ENCODE measurements at regions not wholly inside any gene's neighbourhood (a gene's known extent, or its start where the extent isn't known, plus 50 kb on each side); places are given as distances from the start of the nearest gene placed in this dataset.

GRCh38 chr4:14035076-14035475 is 407.6 kb upstream of the BOD1L1 start:
- DNase-seq (ENCODE audit: low read depth in 2 of 2), result no peak

- DNase-seq (ENCODE audit: low read depth in 2 of 2), result no peak
These were observed 415.7 kb upstream of the BOD1L1 start for GRCh38 chr4:14043203-14043602.

- no peak for DNase-seq (ENCODE audit: low read depth in 2 of 2)
These were observed 419.1 kb upstream of the BOD1L1 start for GRCh38 chr4:14046642-14047041.

- no peak for DNase-seq (ENCODE audit: low read depth in 2 of 2)
These were observed 420.3 kb upstream of the BOD1L1 start for GRCh38 chr4:14047840-14048239.

GRCh38 chr4:14049946-14050345 is 422.4 kb upstream of the BOD1L1 start:
- DNase-seq (ENCODE audit: low read depth in 2 of 2), result no peak

- DNase-seq (ENCODE audit: low read depth in 2 of 2), result no peak
These were observed 425.8 kb upstream of the BOD1L1 start for GRCh38 chr4:14053291-14053690.

- no peak for DNase-seq (ENCODE audit: low read depth in 2 of 2)
These were observed 426.9 kb upstream of the BOD1L1 start for GRCh38 chr4:14054391-14054790.

- DNase-seq (ENCODE audit: low read depth in 2 of 2), result no peak
These were observed 431.5 kb upstream of the BOD1L1 start for GRCh38 chr4:14059006-14059405.

GRCh38 chr4:14064984-14065383 is 437.5 kb upstream of the BOD1L1 start:
- no peak for DNase-seq (ENCODE audit: low read depth in 2 of 2)

- DNase-seq (ENCODE audit: low read depth in 2 of 2), result no peak
These were observed 437.9 kb upstream of the BOD1L1 start for GRCh38 chr4:14065406-14065805.

GRCh38 chr4:14066979-14067378 is 439.5 kb upstream of the BOD1L1 start:
- no peak for DNase-seq (ENCODE audit: low read depth in 2 of 2)

GRCh38 chr4:14069886-14070285 is 442.4 kb upstream of the BOD1L1 start:
- no peak for DNase-seq (ENCODE audit: low read depth in 2 of 2)

- no peak for DNase-seq (ENCODE audit: low read depth in 2 of 2)
These were observed 442.9 kb upstream of the BOD1L1 start for GRCh38 chr4:14070289-14070880.

GRCh38 chr4:14072506-14072905 is 445.0 kb upstream of the BOD1L1 start:
- DNase-seq (ENCODE audit: low read depth in 2 of 2), result no peak

GRCh38 chr4:14076776-14077175 is 449.3 kb upstream of the BOD1L1 start:
- no peak for DNase-seq (ENCODE audit: low read depth in 2 of 2)

GRCh38 chr4:14078326-14078725 is 450.8 kb upstream of the BOD1L1 start:
- DNase-seq (ENCODE audit: low read depth in 2 of 2), result no peak

GRCh38 chr4:14079601-14080000 is 452.1 kb upstream of the BOD1L1 start:
- no peak for DNase-seq (ENCODE audit: low read depth in 2 of 2)

- DNase-seq (ENCODE audit: low read depth in 2 of 2), result no peak
These were observed 455.6 kb upstream of the BOD1L1 start for GRCh38 chr4:14083150-14083549.

- DNase-seq (ENCODE audit: low read depth in 2 of 2), result no peak
These were observed 457.1 kb upstream of the BOD1L1 start for GRCh38 chr4:14084598-14084997.

- DNase-seq (ENCODE audit: low read depth in 2 of 2), result no peak
These were observed 459.9 kb upstream of the BOD1L1 start for GRCh38 chr4:14087459-14087858.

GRCh38 chr4:14087921-14088320 is 460.4 kb upstream of the BOD1L1 start:
- no peak for DNase-seq (ENCODE audit: low read depth in 2 of 2)

GRCh38 chr4:14091531-14091930 is 464.0 kb upstream of the BOD1L1 start:
- DNase-seq (ENCODE audit: low read depth in 2 of 2), result no peak

- DNase-seq (ENCODE audit: low read depth in 2 of 2), result no peak
These were observed 464.4 kb upstream of the BOD1L1 start for GRCh38 chr4:14091966-14092365.

- DNase-seq (ENCODE audit: low read depth in 2 of 2), result no peak
These were observed 465.2 kb upstream of the BOD1L1 start for GRCh38 chr4:14092741-14093140.
